GM21529 (cell line): ENCODE measurements at regions not wholly inside any gene's neighbourhood (a gene's known extent, or its start where the extent isn't known, plus 50 kb on each side); places are given as distances from the start of the nearest gene placed in this dataset.
"Not testable (repeated sequence)": the region's sequence is repeated elsewhere in the genome, so short reads cannot be mapped to it uniquely, and the experiment has no call there.

Experiments
- ATAC-seq: cut with Tn5 transposase; IDR thresholded peaks from one replicate; pipeline ENCODE4 v1.9.1; 2021; ENCODE audit not compliant: unreplicated experiment

DNA sequence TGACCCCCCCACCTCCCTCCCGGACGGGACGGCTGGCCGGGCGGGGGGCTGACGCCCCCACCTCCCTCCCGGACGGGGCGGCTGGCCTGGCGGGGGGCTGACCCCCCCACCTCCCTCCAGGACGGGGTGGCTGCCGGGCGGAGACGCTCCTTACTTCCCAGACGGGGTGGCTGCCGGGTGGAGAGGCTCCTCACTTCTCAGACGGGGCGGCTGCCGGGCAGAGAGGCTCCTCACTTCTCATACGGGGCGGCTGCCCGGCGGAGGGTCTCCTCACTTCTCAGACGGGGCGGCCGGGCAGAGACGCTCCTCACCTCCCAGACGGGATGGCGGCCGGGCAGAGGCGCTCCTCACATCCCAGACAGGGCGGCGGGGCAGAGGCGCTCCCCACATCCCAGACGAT lies 84.7 kb downstream of the OR2B2 start:
- ATAC-seq, result not testable (repeated sequence)

GRCh38 chr6:27826612-27826985 lies 85.6 kb downstream of the OR2B2 start:
- not testable (repeated sequence) for ATAC-seq

- ATAC-seq, result not testable (repeated sequence)
These were observed 86.2 kb downstream of the OR2B2 start for GRCh38 chr6:27825848-27826611.

- ATAC-seq, result no peak
These were observed 87.0 kb downstream of the OR2B2 start for GRCh38 chr6:27825025-27825793.

DNA sequence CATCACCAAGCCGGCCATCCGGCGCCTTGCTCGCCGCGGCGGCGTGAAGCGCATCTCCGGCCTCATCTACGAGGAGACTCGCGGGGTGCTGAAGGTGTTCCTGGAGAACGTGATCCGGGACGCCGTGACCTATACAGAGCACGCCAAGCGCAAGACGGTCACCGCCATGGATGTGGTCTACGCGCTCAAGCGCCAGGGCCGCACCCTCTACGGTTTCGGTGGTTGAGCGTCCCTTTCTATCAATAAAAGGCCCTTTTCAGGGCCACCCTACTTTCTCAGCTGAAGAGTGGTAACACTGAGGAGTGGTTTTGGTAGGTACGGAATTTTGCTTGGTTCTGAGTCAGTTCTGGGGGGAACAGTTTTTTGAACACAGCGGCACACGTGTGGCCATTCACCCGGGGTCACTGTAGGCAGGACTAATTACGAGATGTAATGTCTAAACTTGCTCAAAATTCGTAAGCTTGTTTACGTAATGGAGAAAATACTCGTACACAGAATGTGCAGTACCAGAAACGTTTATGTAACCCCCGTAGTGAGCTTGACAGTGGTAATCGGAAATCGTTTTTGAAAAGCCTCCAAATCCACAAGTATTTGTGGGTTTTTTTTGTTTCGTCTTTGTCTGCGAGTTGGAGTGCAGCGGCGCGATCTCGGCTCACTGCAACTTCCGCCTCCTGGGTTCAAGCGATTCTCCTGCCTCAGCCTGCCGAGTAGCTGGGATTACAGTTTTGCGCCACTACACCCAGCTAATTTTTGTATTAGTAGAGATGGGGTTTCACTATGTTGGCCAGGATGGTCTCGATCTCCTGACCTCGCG lies 87.8 kb downstream of the OR2B2 start:
- ATAC-seq, result peak; percentile 64

- peak; percentile 59 for ATAC-seq
These were observed 88.4 kb downstream of the OR2B2 start for GRCh38 chr6:27823714-27824210.

DNA sequence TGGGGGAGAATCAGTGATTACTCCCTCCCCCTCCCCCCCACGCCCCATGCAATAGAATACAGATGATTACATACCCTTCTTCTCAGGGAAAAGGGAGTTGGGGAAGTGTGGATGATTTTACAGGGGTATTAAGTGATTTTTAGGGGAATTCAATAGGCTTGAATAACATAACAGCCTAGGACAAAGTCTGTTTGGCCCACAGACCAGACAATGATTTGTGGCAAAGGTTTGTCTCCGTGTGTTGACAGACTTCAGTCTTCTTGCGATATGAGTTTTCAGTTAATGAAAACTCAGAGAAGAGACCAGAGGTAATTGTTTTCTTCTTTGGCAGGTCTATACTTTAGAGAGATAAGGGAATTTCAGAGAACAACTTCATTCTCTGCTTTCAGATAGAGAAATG lies 95.3 kb downstream of the OR2B2 start:
- ATAC-seq, result no peak

- ATAC-seq, result peak; percentile 53
These were observed 97.4 kb downstream of the OR2B2 start for GRCh38 chr6:27814665-27815424.

GRCh38 chr6:27814415-27814664 lies 97.9 kb downstream of the OR2B2 start:
- ATAC-seq, result peak; percentile 11

- no peak for ATAC-seq
These were observed 99.2 kb downstream of the OR2B2 start for GRCh38 chr6:27812805-27813492.

- no peak for ATAC-seq
These were observed 100.0 kb downstream of the OR2B2 start for GRCh38 chr6:27812078-27812804.

GRCh38 chr6:27811451-27811772 lies 100.8 kb downstream of the OR2B2 start:
- ATAC-seq, result no peak

DNA sequence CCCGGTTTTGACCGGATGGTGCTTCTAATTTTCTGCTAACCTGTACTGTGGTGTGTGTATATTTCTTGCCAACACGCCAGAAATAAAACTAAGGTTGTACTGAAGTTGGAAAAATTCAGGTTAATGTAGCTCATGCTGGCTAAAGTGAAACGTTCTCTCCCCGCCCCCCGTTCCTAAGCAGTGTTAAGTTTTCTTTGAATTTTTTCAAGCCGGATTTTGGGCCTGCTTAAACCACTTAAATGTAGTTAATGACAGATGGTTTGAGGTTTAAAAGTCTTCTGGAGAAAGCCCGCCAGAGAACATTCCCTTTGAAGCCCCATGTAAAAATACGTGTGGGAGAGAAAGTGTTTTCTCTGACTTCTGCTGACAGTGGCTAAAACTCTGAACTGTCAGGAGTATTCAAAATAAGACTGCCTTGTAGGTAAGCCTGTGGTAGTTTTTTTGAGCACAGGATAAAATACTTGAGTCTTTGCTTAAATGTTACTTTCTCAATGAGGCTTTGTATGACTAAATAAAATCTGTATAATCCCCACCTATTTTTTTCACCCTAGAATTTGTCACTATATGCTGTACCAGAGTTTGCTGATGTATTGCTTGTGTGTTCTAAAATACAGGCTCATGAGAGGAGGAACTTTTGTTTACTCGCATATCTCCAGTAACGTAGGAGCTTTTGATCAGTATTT lies 101.3 kb downstream of the OR2B2 start:
- no peak for ATAC-seq

GRCh38 chr6:27809939-27810767 lies 102.0 kb downstream of the OR2B2 start:
- peak; percentile 32 for ATAC-seq

DNA sequence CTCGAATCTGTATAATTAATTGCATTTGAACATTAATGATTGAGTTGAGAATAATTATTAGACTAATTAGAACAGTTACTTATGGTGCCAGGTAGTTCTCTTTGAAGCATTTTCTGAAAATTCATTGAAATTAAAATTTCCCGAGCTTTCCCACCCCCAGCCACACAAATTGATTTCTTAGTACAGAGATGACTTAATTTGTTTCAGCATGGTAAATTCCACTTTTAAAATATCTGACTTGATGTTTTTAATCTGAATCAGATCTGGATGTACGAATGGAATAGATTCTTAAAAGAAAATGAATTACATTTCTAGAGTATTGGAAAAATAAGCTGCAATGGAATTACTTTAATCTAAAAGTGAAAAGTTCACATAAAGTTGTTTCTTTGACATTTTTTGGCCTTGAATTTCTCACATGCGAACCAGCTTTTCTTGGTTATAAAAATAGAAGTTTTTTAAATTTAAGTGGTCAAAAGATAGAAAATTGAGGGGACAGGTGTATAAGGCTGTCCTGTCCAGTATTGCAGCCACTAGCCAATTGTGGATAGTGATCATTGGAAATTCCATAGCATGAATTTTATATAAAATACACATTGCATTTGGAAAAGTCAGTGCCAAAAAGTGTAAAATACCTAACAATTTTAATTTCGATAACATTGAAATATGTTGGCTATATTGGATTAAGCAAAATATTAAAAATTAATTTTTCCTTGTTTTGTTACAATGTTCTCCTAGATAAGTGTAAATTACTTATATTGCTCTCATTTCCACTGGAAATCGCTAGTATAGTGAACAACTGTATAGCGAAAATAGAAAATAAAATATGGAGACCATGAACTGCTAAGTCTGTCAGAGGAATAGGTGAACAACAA lies 102.9 kb downstream of the OR2B2 start:
- no peak for ATAC-seq

DNA sequence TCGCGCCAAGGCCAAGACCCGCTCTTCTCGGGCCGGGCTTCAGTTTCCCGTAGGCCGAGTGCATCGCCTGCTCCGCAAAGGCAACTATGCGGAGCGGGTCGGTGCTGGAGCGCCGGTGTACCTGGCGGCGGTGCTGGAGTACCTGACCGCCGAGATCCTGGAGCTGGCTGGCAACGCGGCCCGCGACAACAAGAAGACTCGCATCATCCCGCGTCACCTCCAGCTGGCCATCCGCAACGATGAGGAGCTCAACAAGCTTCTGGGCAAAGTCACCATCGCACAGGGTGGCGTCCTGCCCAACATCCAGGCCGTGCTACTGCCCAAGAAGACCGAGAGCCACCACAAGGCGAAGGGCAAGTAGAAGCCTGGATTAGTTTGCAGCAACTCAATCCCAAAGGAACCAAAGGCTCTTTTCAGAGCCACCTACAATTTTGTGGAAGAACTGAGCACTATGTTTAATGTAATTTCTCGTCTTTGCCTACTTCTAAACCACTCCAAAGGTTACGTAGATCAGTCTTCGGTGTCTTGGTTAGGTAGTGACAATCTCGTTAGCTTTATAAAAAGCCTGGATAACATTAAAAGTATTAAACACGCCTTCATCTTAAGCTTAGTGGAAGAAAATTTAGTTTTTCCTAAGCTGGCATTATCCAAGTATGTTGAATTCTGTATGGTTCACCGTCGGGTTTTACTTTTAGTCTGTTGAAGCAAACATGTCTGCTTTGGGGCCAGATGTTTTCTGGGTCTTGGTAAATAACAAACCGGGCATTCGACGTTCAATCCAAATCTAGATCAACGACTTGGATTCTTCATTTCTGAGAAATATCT lies 103.7 kb downstream of the OR2B2 start:
- not testable (repeated sequence) for ATAC-seq
